HFFc6 (cell line): ENCODE measurements at regions not wholly inside any gene's neighbourhood (a gene's known extent, or its start where the extent isn't known, plus 50 kb on each side); places are given as distances from the start of the nearest gene placed in this dataset.

ENCODE experiments used
- DNase-seq: peaks from one replicate; pipeline ENCODE4 v3.0.0-alpha.2; 2018
- H3K27ac Mint-ChIP-seq: 2 replicates; pipeline ENCODE4 v1.8.0; 2020; ENCODE audit warnings: mild to moderate bottlenecking, mixed read lengths
- H3K27me3 Mint-ChIP-seq: 2 replicates; pipeline ENCODE4 v1.8.0; 2021; ENCODE audit warnings: mild to moderate bottlenecking, moderate library complexity, mixed read lengths; ENCODE audit not compliant: insufficient read depth
- H3K36me3 Mint-ChIP-seq: 2 replicates; pipeline ENCODE4 v1.8.0; 2021; ENCODE audit warnings: low read depth, mixed read lengths
- H3K4me1 Mint-ChIP-seq: 2 replicates; pipeline ENCODE4 v1.8.0; 2020; ENCODE audit warnings: low read depth, mixed read lengths
- H3K4me3 Mint-ChIP-seq: 2 replicates; pipeline ENCODE4 v1.8.0; 2020; ENCODE audit warnings: mild to moderate bottlenecking, moderate library complexity, mixed read lengths
- H3K9me3 Mint-ChIP-seq: 2 replicates; pipeline ENCODE4 v1.8.0; 2020; ENCODE audit warnings: mild to moderate bottlenecking, mixed read lengths
- TF ChIP-seq, protein P1 (sequence below): fragments of 200-600 bp; sonication (generic); IDR thresholded peaks from 2 replicates; pipeline ENCODE4 v1.5.0; 2021; ENCODE audit warnings: antibody characterized with exemption, mild to moderate bottlenecking

GRCh38 chr11:116166573-116167465, 606.0 kb downstream of the BUD13 start:
- no peaks in the 10 kb centered on the region for H3K36me3 Mint-ChIP-seq
- TF ChIP-seq, protein P1, sequence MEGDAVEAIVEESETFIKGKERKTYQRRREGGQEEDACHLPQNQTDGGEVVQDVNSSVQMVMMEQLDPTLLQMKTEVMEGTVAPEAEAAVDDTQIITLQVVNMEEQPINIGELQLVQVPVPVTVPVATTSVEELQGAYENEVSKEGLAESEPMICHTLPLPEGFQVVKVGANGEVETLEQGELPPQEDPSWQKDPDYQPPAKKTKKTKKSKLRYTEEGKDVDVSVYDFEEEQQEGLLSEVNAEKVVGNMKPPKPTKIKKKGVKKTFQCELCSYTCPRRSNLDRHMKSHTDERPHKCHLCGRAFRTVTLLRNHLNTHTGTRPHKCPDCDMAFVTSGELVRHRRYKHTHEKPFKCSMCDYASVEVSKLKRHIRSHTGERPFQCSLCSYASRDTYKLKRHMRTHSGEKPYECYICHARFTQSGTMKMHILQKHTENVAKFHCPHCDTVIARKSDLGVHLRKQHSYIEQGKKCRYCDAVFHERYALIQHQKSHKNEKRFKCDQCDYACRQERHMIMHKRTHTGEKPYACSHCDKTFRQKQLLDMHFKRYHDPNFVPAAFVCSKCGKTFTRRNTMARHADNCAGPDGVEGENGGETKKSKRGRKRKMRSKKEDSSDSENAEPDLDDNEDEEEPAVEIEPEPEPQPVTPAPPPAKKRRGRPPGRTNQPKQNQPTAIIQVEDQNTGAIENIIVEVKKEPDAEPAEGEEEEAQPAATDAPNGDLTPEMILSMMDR: no peak
- no peak for DNase-seq
- H3K4me3 Mint-ChIP-seq: no peak overlapping the region
- H3K27me3 Mint-ChIP-seq: no peaks in the 10 kb centered on the region; the same call in 1 of the 2 replicates
- H3K4me1 Mint-ChIP-seq: no peaks in the 10 kb centered on the region
- no peak overlapping the region for H3K27ac Mint-ChIP-seq
- H3K9me3 Mint-ChIP-seq: peaks cover 68% of the 10 kb centered on the region

DNA sequence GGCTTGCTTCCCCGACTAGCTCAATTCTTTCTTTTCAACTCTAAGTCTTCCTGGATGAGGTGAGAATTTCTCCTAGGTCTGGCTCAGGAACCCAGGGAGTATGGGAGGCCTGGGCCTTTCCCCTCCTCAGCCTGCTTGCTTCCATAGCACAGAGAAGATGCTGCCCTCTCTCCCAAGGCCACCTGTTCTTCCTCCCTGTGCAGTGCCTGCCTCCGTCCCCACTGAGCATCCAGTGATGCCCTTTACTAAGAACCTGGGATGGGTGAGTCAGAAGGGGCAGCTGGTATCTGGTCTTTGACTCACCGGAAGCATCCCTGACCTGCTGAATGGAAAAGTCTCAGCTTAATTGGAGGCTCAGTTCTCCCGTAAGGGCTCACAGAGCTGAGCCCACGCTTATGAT, 607.9 kb downstream of the BUD13 start:
- Mint-ChIP-seq H3K36me3 (no peaks in the 10 kb centered on the region), H3K27ac (no peak overlapping the region), H3K27me3 (no peaks in the 10 kb centered on the region; the same call in 1 of the 2 replicates), H3K4me1 (no peaks in the 10 kb centered on the region), H3K9me3 (peaks cover 66% of the 10 kb centered on the region), H3K4me3 (no peak overlapping the region)
- DNase-seq: no peak
- TF ChIP-seq, protein P1: no peak

- Mint-ChIP-seq H3K27ac (no peak overlapping the region), H3K4me3 (no peak overlapping the region), H3K36me3 (no peaks in the 10 kb centered on the region), H3K27me3 (no peaks in the 10 kb centered on the region; the same call in 1 of the 2 replicates), H3K9me3 (peaks cover 53% of the 10 kb centered on the region), H3K4me1 (no peaks in the 10 kb centered on the region)
- no peak for DNase-seq
- TF ChIP-seq, protein P1: no peak
Observed at GRCh38 chr11:116162886-116163230, 609.9 kb downstream of the BUD13 start.

DNA sequence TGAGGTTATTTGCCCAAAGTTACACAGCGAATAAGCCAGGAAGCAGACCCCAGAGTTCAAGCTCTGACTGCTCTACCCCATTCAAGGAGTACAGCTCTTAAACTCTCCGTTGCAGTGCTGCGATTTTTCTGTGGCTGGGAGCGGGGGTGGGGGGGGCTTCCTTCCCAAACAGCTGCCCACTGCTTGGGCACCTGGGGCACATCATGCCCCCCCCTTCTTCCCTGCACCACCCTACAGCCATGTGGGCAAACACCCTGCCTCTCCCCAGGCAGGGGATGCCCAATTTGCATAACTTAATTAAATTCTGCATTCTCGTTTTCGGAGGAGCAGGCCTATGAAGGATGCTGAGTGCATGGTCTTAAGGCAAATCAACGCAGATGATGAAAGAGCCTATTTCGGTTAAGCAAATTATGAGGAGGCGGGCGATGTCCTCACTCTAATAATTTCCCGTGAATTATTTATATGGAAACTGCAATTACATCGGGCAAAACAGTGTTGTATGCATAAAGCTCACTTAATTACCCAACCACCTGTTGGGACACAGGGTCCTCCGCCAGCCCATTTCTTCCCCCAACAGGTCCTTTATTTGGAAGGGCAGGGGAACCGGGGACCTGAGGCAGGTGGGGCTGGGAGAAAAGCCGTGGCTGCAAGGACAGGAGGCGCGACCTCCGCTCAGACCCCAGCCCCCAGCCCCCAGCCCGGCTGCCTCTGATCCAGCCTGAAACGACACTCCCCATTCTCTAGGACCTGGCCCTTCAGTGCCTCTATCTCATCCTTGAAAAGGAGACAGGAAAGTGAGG, 610.5 kb downstream of the BUD13 start:
- TF ChIP-seq, protein P1: no peak
- Mint-ChIP-seq H3K27ac (no peak overlapping the region), H3K27me3 (no peaks in the 10 kb centered on the region), H3K4me1 (no peaks in the 10 kb centered on the region), H3K4me3 (no peak overlapping the region), H3K36me3 (no peaks in the 10 kb centered on the region), H3K9me3 (peaks cover 48% of the 10 kb centered on the region)
- DNase-seq: no peak

DNA sequence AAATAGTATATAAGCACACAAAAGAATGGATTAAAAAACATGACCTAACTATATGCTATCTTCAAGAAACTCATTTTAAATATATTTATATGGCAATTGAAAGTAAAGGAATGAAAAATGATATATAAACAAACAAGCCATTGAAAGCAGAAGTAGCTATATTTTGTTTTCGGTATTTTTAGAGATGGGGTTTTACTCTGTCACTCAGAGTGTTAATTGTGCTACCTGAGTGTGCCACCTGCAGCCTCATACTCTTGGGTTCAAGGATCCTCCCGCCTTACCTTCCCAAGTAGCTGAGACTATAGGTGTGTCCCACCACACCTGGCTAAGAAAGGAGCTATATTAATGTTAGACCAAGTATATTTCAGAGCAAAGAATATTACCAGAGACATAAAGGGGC, 624.1 kb downstream of the BUD13 start:
- no peaks in the 10 kb centered on the region for H3K4me1 Mint-ChIP-seq

More for the DNA sequence above, 624.1 kb downstream of the BUD13 start:
- H3K27me3 Mint-ChIP-seq: no peaks in the 10 kb centered on the region; the same call in 1 of the 2 replicates
- no peak overlapping the region for H3K27ac Mint-ChIP-seq
- no peaks in the 10 kb centered on the region for H3K36me3 Mint-ChIP-seq
- peaks cover 56% of the 10 kb centered on the region for H3K9me3 Mint-ChIP-seq
- no peak for DNase-seq
- TF ChIP-seq, protein P1: no peak
- no peak overlapping the region for H3K4me3 Mint-ChIP-seq
